Neuron (in vitro differentiated cells): ENCODE measurements at regions not wholly inside any gene's neighbourhood (a gene's known extent, or its start where the extent isn't known, plus 50 kb on each side); places are given as distances from the start of the nearest gene placed in this dataset.

Source experiments
- H2AFZ ChIP-seq: one replicate; pipeline ENCODE4 v1.6.1; 2013; ENCODE audit warnings: low read depth, mild to moderate bottlenecking, inconsistent platforms, low read length, moderate library complexity
- H3K27me3 ChIP-seq: one replicate; pipeline ENCODE4 v1.6.1; 2013; ENCODE audit warnings: low read length; ENCODE audit not compliant: insufficient read depth
- H3K36me3 ChIP-seq: one replicate; pipeline ENCODE4 v1.6.1; 2013; ENCODE audit warnings: low read length; ENCODE audit not compliant: insufficient read depth
- H3K4me1 ChIP-seq: one replicate; pipeline ENCODE4 v1.6.1; 2013; ENCODE audit warnings: low read length; ENCODE audit not compliant: insufficient read depth
- H3K4me3 ChIP-seq: 2 replicates; pipeline ENCODE4 v1.5.1; 2013; ENCODE audit warnings: mild to moderate bottlenecking, low read length, moderate library complexity
- H3K9me3 ChIP-seq: one replicate; pipeline ENCODE4 v1.6.1; 2013; ENCODE audit warnings: low read length

- Histone ChIP-seq H3K27me3 (no peaks in the 10 kb centered on the region), H3K36me3 (no peaks in the 10 kb centered on the region), H2AFZ (no peak overlapping the region), H3K4me3 (no peak overlapping the region), H3K9me3 (no peaks in the 10 kb centered on the region), H3K4me1 (peaks cover 5% of the 10 kb centered on the region)
These were observed 181.1 kb upstream of the BMPER start for GRCh38 chr7:33724201-33724600.

GRCh38 chr7:33725111-33726025 lies 180.0 kb upstream of the BMPER start:
- H3K36me3 ChIP-seq = no peaks in the 10 kb centered on the region
- H3K9me3 ChIP-seq = no peaks in the 10 kb centered on the region
- H3K27me3 ChIP-seq = no peaks in the 10 kb centered on the region

DNA sequence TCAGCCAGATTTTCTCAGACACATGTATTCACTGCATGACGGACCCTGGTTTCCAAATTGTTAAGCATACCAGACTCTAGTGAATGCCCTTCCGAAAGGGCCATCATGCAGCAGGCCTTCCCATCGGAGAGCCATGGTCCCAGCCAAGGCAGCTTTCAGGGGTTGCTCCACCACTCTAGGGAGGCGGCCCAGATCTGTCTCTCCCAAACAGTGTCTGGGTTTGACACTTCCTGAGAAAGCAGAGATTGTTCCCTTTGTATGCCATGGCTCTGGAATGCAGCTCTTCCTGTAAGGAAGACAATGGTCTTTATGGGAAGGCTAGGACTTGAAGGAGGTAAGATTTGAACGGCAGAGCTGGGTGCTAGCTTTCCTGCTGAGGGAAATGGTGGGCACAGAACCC lies 178.8 kb upstream of the BMPER start:
- peaks cover 5% of the 10 kb centered on the region for H3K4me1 ChIP-seq
- no peak overlapping the region for H2AFZ ChIP-seq

More at GRCh38 chr7:33725111-33726025, 180.0 kb upstream of the BMPER start:
- no peak overlapping the region for H3K4me3 ChIP-seq
- peaks cover 5% of the 10 kb centered on the region for H3K4me1 ChIP-seq
- H2AFZ ChIP-seq = no peak overlapping the region

GRCh38 chr7:33727315-33727714 lies 178.0 kb upstream of the BMPER start:
- Histone ChIP-seq H2AFZ (no peak overlapping the region), H3K9me3 (no peaks in the 10 kb centered on the region), H3K36me3 (no peaks in the 10 kb centered on the region), H3K4me3 (no peak overlapping the region), H3K27me3 (no peaks in the 10 kb centered on the region), H3K4me1 (peaks cover 5% of the 10 kb centered on the region)

More for the DNA sequence above, 178.8 kb upstream of the BMPER start:
- Histone ChIP-seq H3K4me3 (no peak overlapping the region), H3K27me3 (no peaks in the 10 kb centered on the region), H3K36me3 (no peaks in the 10 kb centered on the region), H3K9me3 (no peaks in the 10 kb centered on the region)

DNA sequence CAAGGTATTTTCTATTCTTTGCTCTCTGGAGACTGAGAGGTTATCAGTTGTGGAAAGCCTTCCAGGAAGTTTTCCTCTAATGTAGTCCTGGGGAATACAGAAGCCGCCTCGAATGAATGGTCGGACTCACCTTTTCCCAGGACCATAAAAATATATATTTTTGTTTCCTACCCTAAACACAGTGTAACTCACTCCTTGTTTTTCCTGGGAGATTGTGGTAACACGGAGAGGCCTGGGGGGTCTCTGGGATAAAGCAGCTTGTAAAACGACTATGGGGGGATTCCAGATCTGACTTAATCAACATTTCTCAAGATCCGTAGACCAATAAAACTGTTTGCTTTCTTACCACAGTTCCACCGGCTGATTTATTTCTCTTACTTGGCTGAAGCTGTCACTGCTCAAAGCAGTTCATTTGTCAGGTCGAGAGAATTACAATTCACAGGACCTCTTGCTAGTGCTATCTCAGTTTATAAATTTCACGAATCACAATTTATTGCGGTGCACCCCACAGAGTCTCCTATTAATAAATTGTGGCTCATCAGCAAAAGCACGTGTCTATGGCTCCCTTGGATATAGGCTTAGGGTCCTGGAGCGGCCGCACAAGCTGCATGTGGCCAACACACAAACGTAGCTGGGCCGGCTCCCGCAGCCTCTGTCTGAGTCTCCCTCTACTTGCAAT lies 176.3 kb upstream of the BMPER start:
- peaks cover 5% of the 10 kb centered on the region for H3K4me1 ChIP-seq
- H3K9me3 ChIP-seq = no peaks in the 10 kb centered on the region
- no peaks in the 10 kb centered on the region for H3K36me3 ChIP-seq
- no peak overlapping the region for H2AFZ ChIP-seq
- H3K4me3 ChIP-seq = no peak overlapping the region
- no peaks in the 10 kb centered on the region for H3K27me3 ChIP-seq

GRCh38 chr7:33729726-33730125 lies 175.6 kb upstream of the BMPER start:
- Histone ChIP-seq H3K4me1 (peaks cover 5% of the 10 kb centered on the region), H3K36me3 (no peaks in the 10 kb centered on the region), H3K27me3 (no peaks in the 10 kb centered on the region), H3K9me3 (no peaks in the 10 kb centered on the region), H3K4me3 (no peak overlapping the region), H2AFZ (no peak overlapping the region)

DNA sequence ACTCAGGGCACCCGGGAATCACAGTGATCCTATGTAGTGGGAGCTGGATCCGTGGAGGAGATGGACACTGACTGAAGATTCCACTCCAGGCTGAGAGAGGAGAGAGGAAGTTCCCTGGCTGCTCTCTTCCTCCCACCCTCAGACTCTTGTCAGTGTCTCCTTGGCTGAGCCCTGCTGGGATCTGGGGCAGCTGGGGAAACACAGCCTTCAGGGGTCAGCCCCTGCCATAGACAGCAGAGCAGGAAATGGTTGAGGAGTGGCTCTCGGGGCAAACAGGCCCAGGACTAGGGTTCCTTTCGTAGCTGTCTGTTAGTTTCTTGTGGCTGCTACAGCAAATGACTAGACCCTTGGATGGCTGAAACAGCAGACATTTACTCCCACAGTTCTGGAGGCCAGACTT lies 174.4 kb upstream of the BMPER start:
- no peaks in the 10 kb centered on the region for H3K36me3 ChIP-seq
- no peak overlapping the region for H2AFZ ChIP-seq
- no peak overlapping the region for H3K4me3 ChIP-seq
- H3K4me1 ChIP-seq = peaks cover 5% of the 10 kb centered on the region
- no peaks in the 10 kb centered on the region for H3K9me3 ChIP-seq
- no peaks in the 10 kb centered on the region for H3K27me3 ChIP-seq

DNA sequence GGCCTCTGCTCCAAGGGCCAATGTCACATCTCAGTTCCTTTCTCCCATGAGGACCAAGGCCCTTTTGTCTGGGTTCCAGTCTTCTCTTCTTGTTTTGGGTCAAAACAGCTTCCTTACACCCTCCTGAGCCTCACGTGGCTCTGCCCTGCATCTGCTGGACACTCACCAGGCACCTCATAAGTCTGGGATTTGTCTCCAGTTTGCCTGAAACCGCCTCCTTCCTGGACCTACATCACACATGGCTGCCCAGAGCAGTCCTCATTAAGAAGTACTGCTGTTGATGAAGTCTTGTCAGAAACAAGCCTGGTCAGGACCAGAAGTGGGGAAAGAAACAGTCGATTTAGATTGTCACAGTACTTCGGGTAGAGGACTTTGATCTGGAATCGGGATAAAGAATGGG lies 173.4 kb upstream of the BMPER start:
- H3K27me3 ChIP-seq = no peaks in the 10 kb centered on the region
- no peak overlapping the region for H2AFZ ChIP-seq
- no peak overlapping the region for H3K4me3 ChIP-seq
- H3K4me1 ChIP-seq = no peaks in the 10 kb centered on the region
- no peaks in the 10 kb centered on the region for H3K9me3 ChIP-seq
- no peaks in the 10 kb centered on the region for H3K36me3 ChIP-seq

DNA sequence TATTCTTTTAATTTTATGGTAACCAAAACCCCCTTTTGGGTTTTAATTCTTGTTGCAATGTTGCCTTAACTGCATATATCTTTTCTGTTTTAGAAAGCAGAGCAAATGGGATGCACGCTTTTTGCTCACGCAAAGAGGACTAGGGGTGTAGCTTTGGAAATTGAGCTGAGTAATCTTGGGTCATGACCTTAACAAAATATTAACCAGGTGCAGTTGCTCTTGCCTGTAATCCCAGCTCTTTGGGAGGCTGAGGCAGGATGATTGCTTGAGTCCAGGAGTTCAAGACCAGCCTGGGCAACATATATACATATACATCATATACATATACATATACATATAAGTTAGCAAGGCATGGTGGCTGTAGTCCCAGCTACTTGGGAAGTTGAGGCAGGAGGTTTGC lies 172.9 kb upstream of the BMPER start:
- Histone ChIP-seq H3K4me3 (no peak overlapping the region), H3K27me3 (no peaks in the 10 kb centered on the region), H3K4me1 (no peaks in the 10 kb centered on the region), H3K9me3 (no peaks in the 10 kb centered on the region), H3K36me3 (no peaks in the 10 kb centered on the region), H2AFZ (no peak overlapping the region)

GRCh38 chr7:33733870-33734650 lies 171.3 kb upstream of the BMPER start:
- H3K36me3 ChIP-seq = no peaks in the 10 kb centered on the region
- no peak overlapping the region for H3K4me3 ChIP-seq
- H3K4me1 ChIP-seq = no peaks in the 10 kb centered on the region
- no peak overlapping the region for H2AFZ ChIP-seq
- no peaks in the 10 kb centered on the region for H3K9me3 ChIP-seq
- H3K27me3 ChIP-seq = no peaks in the 10 kb centered on the region

DNA sequence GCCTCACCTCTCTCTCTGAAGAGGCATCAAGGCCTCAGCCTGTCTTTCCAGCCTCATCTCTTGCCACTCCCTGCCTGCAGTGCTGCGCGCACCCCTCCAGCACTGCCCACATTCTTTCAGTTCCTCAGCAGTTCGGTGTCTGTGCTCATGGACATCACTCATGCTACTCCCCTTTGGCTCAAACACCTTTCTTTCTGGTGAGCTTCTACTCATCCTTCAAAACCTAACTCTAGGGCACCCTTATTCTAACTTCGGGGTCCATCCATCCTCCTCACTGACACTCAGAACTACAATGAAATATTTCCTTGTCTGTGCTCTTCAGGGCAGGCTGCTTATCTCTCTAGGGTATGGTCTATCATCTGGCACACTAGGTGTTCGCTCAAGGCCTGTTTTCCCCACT lies 169.9 kb upstream of the BMPER start:
- no peaks in the 10 kb centered on the region for H3K36me3 ChIP-seq
- no peak overlapping the region for H3K4me3 ChIP-seq
- H2AFZ ChIP-seq = no peak overlapping the region
- no peaks in the 10 kb centered on the region for H3K4me1 ChIP-seq
- no peaks in the 10 kb centered on the region for H3K27me3 ChIP-seq
- no peaks in the 10 kb centered on the region for H3K9me3 ChIP-seq

- Histone ChIP-seq H3K27me3 (no peaks in the 10 kb centered on the region), H2AFZ (no peak overlapping the region), H3K9me3 (no peaks in the 10 kb centered on the region), H3K4me1 (no peaks in the 10 kb centered on the region), H3K4me3 (no peak overlapping the region), H3K36me3 (no peaks in the 10 kb centered on the region)
These were observed 168.7 kb upstream of the BMPER start for GRCh38 chr7:33736521-33737221.
